ENCODE measurements at regions not wholly inside any gene's neighbourhood (a gene's known extent, or its start where the extent isn't known, plus 50 kb on each side); places are given as distances from the start of the nearest gene placed in this dataset.
"Not testable (repeated sequence)": the region's sequence is repeated elsewhere in the genome, so short reads cannot be mapped to it uniquely, and the experiment has no call there.

DNA sequence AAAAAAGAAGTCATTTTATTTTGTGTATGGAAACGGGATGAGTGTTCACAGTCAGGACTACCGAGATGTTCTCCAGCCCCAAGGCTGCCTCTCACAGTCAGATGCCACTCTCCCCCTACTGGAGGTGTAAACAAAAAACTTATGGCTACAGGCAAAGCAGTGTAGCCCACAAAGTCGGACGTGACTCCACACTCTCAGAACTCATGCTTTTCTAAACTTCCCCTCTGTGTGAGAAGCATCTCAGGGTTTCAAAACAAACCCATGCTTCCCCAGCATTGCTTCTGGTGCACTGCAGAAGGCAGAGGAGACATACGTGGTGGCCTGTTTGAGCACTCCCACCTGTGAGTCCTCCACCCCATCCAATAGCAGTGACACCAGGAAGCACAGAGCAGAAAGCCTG is 580.3 kb downstream of the BNC2 start:
- Histone ChIP-seq H3K27ac (ENCODE audit: low read length) (no peak overlapping the region), H3K4me3 (ENCODE audit: low read length) (0 out of 2 replicates have a peak overlapping the region, but pooled peaks have one; percentile 22), H3K9ac (ENCODE audit: low read length) (no peak overlapping the region), H3K4me2 (ENCODE audit: low read length) (peak overlapping the region; percentile 55), H3K36me3 (replicated peaks; ENCODE audit: low read depth, low read length) (no peaks in the 10 kb centered on the region), H4K20me1 (ENCODE audit: insufficient read depth, low read length) (no peaks in the 10 kb centered on the region), H3K27me3 (ENCODE audit: low read depth, low read length) (peaks cover 11% of the 10 kb centered on the region; the same call in 1 of the 2 replicates), H3K79me2 (ENCODE audit: low read length) (no peaks in the 10 kb centered on the region), H3K4me1 (ENCODE audit: low read length) (peaks cover 16% of the 10 kb centered on the region), H3K9me3 (ENCODE audit: insufficient read depth, low read length) (no peaks in the 10 kb centered on the region), H2AFZ (ENCODE audit: low read depth, low read length) (no peak overlapping the region)
- TF ChIP-seq, protein P1, sequence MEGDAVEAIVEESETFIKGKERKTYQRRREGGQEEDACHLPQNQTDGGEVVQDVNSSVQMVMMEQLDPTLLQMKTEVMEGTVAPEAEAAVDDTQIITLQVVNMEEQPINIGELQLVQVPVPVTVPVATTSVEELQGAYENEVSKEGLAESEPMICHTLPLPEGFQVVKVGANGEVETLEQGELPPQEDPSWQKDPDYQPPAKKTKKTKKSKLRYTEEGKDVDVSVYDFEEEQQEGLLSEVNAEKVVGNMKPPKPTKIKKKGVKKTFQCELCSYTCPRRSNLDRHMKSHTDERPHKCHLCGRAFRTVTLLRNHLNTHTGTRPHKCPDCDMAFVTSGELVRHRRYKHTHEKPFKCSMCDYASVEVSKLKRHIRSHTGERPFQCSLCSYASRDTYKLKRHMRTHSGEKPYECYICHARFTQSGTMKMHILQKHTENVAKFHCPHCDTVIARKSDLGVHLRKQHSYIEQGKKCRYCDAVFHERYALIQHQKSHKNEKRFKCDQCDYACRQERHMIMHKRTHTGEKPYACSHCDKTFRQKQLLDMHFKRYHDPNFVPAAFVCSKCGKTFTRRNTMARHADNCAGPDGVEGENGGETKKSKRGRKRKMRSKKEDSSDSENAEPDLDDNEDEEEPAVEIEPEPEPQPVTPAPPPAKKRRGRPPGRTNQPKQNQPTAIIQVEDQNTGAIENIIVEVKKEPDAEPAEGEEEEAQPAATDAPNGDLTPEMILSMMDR (IDR thresholded peaks at IDR 0.05; ENCODE audit: low read depth, low read length) = 0 out of 2 replicates have a peak, but pooled peaks have one; percentile 12
- TF ChIP-seq EZH2phosphoT487 (IDR thresholded peaks at IDR 0.05; ENCODE audit: low read depth) = no peak

DNA sequence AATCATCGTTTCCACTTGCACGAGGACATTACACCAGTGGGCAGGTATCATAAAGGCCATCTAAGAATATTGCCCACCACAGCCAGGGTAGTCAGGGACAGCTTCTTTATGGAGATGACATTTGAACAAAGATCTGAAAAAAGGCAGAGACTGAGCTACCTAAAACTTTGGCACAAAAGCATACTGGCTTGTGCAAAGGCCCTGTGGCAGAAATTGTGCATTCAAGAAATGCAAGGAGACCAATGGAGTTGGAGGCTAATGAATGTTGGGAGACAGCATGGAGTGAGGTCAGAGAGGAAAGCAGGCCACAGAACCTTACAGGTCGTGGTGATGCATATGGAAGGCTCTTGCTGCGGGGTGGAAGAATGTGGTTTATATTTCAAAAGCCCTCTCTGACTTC is 578.5 kb downstream of the BNC2 start:
- TF ChIP-seq EZH2phosphoT487 (IDR thresholded peaks at IDR 0.05; ENCODE audit: low read depth) = no peak
- TF ChIP-seq, protein P1 (IDR thresholded peaks at IDR 0.05; ENCODE audit: low read depth, low read length) = no peak
- Histone ChIP-seq H3K4me2 (ENCODE audit: low read length) (no peak overlapping the region), H3K4me3 (ENCODE audit: low read length) (no peak overlapping the region), H3K36me3 (replicated peaks; ENCODE audit: low read depth, low read length) (no peaks in the 10 kb centered on the region), H3K27me3 (ENCODE audit: low read depth, low read length) (peaks cover 11% of the 10 kb centered on the region; the same call in 1 of the 2 replicates), H3K27ac (ENCODE audit: low read length) (no peak overlapping the region), H3K79me2 (ENCODE audit: low read length) (no peaks in the 10 kb centered on the region), H2AFZ (ENCODE audit: low read depth, low read length) (no peak overlapping the region), H3K9me3 (ENCODE audit: insufficient read depth, low read length) (no peaks in the 10 kb centered on the region), H4K20me1 (ENCODE audit: insufficient read depth, low read length) (no peaks in the 10 kb centered on the region), H3K4me1 (ENCODE audit: low read length) (peaks cover 16% of the 10 kb centered on the region), H3K9ac (ENCODE audit: low read length) (no peak overlapping the region)

DNA sequence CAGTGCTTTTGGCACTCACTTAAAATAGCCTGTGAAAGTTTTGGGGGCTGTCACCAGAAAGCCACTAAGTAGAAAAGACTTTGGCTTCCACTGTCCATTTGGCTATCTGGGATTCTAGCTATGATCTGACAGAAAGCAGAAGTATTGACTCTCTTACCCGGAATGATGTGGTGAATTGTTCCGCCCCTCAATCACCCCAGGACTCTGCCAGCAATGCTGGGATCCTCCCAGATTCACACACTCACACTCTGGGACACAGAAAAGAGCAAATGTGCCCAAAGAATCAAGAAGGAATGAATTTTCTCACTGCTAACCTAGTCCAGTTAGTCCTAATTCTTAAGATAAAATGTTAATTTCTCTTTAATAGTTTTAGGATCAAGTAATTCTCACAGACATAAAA is 576.9 kb downstream of the BNC2 start:
- H4K20me1 ChIP-seq (ENCODE audit: insufficient read depth, low read length) = no peaks in the 10 kb centered on the region
- TF ChIP-seq, protein P1 (IDR thresholded peaks at IDR 0.05; ENCODE audit: low read depth, low read length) = no peak
- TF ChIP-seq EZH2phosphoT487 (IDR thresholded peaks at IDR 0.05; ENCODE audit: low read depth) = no peak
- peaks cover 16% of the 10 kb centered on the region for H3K4me1 ChIP-seq (ENCODE audit: low read length)
- no peak overlapping the region for H3K9ac ChIP-seq (ENCODE audit: low read length)
- H3K4me3 ChIP-seq (ENCODE audit: low read length) = no peak overlapping the region
- H3K4me2 ChIP-seq (ENCODE audit: low read length) = no peak overlapping the region
- no peaks in the 10 kb centered on the region for H3K36me3 ChIP-seq (replicated peaks; ENCODE audit: low read depth, low read length)
- H3K9me3 ChIP-seq (ENCODE audit: insufficient read depth, low read length) = no peaks in the 10 kb centered on the region
- H3K27me3 ChIP-seq (ENCODE audit: low read depth, low read length) = peaks cover 10% of the 10 kb centered on the region; the same call in 1 of the 2 replicates
- H3K79me2 ChIP-seq (ENCODE audit: low read length) = no peaks in the 10 kb centered on the region
- H2AFZ ChIP-seq (ENCODE audit: low read depth, low read length) = no peak overlapping the region
- no peak overlapping the region for H3K27ac ChIP-seq (ENCODE audit: low read length)

DNA sequence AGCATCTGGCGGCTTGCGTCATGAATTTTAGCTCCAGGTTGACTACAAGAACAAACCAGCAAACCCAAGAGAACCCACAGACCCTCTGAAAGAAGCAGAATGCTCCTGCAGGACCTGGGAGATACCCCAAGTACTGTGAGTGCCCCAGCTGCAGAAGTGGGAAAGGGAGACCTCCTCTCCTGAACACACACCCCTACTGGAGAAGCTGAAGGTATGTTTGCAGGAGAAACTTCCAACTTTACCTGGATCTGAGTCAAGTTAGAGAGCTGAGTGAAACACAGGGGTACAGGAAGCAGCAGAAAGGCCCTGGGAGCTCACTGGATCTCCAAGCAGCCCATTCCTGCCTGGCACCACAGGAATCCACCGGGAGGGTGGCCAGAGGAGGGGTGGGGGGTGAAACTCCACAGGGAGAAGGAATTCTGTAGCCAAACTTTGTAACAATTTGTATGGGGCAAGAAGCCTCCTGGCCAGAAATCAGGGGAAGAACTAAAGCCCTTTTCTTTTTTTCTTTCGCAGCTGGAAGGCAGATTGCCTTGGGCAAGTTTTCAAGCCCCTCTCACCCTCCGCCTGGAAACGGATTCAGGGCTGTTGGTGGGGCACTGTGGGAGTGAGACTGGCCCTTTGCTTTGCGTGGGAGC is 576.2 kb downstream of the BNC2 start:
- no peak overlapping the region for H3K27ac ChIP-seq (ENCODE audit: low read length)
- H3K9me3 ChIP-seq (ENCODE audit: insufficient read depth, low read length) = no peaks in the 10 kb centered on the region
- no peak overlapping the region for H3K4me3 ChIP-seq (ENCODE audit: low read length)
- TF ChIP-seq, protein P1 (IDR thresholded peaks at IDR 0.05; ENCODE audit: low read depth, low read length) = no peak
- no peak for TF ChIP-seq EZH2phosphoT487 (IDR thresholded peaks at IDR 0.05; ENCODE audit: low read depth)
- no peaks in the 10 kb centered on the region for H3K36me3 ChIP-seq (replicated peaks; ENCODE audit: low read depth, low read length)
- no peak overlapping the region for H2AFZ ChIP-seq (ENCODE audit: low read depth, low read length)
- no peak overlapping the region for H3K4me2 ChIP-seq (ENCODE audit: low read length)
- no peak overlapping the region for H3K9ac ChIP-seq (ENCODE audit: low read length)
- H3K27me3 ChIP-seq (ENCODE audit: low read depth, low read length) = peaks cover 6% of the 10 kb centered on the region; the same call in 1 of the 2 replicates
- H3K79me2 ChIP-seq (ENCODE audit: low read length) = no peaks in the 10 kb centered on the region
- H4K20me1 ChIP-seq (ENCODE audit: insufficient read depth, low read length) = no peaks in the 10 kb centered on the region
- peaks cover 13% of the 10 kb centered on the region for H3K4me1 ChIP-seq (ENCODE audit: low read length)

GRCh38 chr9:16294940-16295339 is 575.5 kb downstream of the BNC2 start:
- H2AFZ ChIP-seq (ENCODE audit: low read depth, low read length); H3K4me2 ChIP-seq (ENCODE audit: low read length); H3K27me3 ChIP-seq (ENCODE audit: low read depth, low read length); H4K20me1 ChIP-seq (ENCODE audit: insufficient read depth, low read length); H3K9me3 ChIP-seq (ENCODE audit: insufficient read depth, low read length); H3K4me3 ChIP-seq (ENCODE audit: low read length); H3K36me3 ChIP-seq (replicated peaks; ENCODE audit: low read depth, low read length); H3K79me2 ChIP-seq (ENCODE audit: low read length); H3K4me1 ChIP-seq (ENCODE audit: low read length); H3K9ac ChIP-seq (ENCODE audit: low read length); H3K27ac ChIP-seq (ENCODE audit: low read length): not testable (repeated sequence)

DNA sequence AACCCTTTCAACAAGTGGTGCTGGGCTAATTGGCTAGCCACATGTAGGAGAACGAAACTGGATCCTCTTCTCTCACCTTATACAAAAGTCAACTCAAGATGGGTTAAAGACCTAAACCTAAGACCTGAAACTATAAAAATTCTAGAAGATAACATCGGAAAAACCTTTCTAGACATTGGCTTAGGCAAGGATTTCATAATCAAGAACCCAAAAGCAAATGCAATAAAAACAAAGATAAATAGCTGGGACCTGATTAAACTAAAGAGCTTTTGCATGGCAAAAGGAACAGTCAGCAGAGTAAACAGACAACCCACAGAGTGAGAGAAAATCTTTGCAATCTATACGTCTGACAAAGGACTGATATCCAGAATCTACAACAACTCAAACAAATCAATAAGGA is 571.1 kb downstream of the BNC2 start:
- not testable (repeated sequence) for H3K79me2 ChIP-seq (ENCODE audit: low read length); H3K9ac ChIP-seq (ENCODE audit: low read length); H3K36me3 ChIP-seq (replicated peaks; ENCODE audit: low read depth, low read length); H3K27ac ChIP-seq (ENCODE audit: low read length); H3K4me1 ChIP-seq (ENCODE audit: low read length); H2AFZ ChIP-seq (ENCODE audit: low read depth, low read length); H3K27me3 ChIP-seq (ENCODE audit: low read depth, low read length); H3K4me3 ChIP-seq (ENCODE audit: low read length); H4K20me1 ChIP-seq (ENCODE audit: insufficient read depth, low read length); H3K4me2 ChIP-seq (ENCODE audit: low read length); H3K9me3 ChIP-seq (ENCODE audit: insufficient read depth, low read length)

Measured in OCI-LY3 (cell line).